T-helper 2 cell (primary cell): ENCODE measurements at regions not wholly inside any gene's neighbourhood (a gene's known extent, or its start where the extent isn't known, plus 50 kb on each side); places are given as distances from the start of the nearest gene placed in this dataset.

ENCODE experiments used
- DNase-seq, 5 experiments: peaks; one replicate each; pipeline versions ENCODE4 v3.0.0 to v3.0.0-alpha.2; 2012 to 2022

DNA sequence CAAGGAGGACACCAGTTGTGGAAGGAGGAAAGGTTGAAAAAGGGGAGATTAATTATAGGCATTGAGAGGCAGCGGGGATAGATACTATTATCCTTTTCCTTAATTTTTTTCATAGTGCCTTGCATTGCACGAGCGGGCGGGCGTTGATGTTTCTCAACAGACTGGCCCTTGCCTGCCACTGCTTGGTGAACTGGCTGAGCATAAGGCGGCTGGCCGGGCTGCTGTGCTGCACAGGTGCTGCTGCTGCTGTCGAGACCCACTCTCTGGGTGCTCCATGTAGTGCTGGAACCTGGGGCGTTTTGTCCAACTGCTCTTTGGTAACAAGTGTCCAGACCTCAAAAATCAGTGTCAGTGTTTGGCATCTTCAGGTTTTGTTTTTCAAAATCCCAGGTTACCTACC lies 83.3 kb upstream of the PAQR3 start:
- DNase-seq, result no peak

GRCh38 chr4:79017481-79017880 lies 78.2 kb upstream of the PAQR3 start:
- DNase-seq, result no peak

DNA sequence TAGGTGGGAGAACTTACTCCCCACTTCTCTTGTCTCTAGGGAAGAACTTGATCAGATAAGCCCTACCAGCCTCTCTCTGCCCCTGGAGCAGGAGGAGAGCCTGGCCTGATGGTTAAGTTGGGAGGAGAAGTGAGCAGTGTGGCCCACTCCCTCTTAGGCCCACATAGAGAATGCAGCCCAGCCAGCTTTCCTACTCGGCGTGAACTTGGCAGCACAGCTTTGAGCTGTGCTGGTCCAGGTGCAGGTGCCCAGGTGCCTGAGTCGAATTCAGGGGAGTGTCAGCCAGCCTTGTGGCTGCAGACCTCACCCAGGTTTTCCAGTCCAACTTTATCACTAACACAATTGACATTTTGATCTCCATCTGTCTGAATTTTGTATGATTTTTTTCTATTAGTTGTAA lies 77.6 kb upstream of the PAQR3 start:
- no peak for DNase-seq

DNA sequence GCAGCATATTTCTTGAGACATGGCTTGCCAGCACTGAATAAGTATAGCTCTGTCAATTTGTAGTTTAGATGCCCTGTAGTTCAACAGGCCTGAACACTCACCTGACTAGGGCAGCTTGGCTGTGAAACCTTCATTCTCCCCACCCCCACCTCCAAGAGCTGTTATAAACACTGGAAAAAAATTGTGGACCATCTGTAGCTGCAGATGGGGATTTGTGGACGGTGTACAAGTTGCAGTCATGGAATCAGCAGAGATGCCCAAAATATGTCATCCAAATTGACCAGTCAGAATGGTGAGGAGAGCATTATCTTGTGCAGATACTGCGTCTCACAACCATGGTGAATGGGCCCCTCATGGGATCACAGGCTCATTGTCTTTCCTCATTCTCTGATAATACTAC lies 76.2 kb upstream of the PAQR3 start:
- no peak for DNase-seq

- DNase-seq, result no peak
Observed at GRCh38 chr4:79014230-79014629, 75.0 kb upstream of the PAQR3 start.

GRCh38 chr4:79013756-79014155 lies 74.5 kb upstream of the PAQR3 start:
- no peak for DNase-seq

DNA sequence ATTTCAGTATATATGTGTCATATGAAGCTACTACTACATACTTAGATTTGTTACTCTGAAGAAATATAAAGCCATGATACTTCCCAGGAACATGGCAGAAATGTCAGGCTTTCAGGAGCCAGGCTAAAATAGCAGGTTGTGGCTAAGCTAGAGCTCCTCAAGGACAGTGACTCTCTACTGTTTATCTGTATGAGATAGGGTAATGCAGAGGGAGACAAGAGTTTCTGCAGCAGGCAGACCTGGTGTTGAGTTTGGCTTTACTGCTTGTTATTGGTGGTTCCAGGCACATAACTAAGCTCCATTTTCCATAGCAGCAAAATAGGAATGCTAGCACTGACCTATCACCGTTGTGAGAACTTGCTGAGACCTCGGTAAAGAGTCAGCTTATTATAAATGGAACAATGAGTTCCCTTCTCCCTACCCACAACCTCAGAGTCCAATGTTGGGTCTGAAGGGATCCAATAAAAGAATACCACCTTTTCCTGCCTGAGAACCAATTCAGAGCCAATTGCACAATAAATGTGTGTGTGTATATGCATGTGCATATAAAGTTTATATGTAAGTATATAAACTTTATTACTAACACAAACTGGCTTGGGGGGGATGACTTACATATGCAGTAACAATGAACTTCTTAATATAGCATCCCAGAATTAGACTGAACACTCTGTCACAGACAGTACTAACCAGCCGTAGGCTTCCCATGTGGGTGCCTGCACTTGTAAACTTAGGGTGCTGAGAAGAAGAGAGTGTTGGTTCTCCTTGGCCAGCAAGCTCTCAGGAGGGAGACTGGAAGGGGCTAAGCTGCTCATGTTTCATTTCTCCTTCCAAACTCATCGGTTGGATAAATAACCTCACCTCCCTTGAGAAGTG lies 51.9 kb upstream of the PAQR3 start:
- DNase-seq, result no peak

- no peak for DNase-seq
Observed at GRCh38 chr4:78989697-78990270, 50.5 kb upstream of the PAQR3 start.
